ENCODE measurements at regions not wholly inside any gene's neighbourhood (a gene's known extent, or its start where the extent isn't known, plus 50 kb on each side); places are given as distances from the start of the nearest gene placed in this dataset.
"Not testable (repeated sequence)": the region's sequence is repeated elsewhere in the genome, so short reads cannot be mapped to it uniquely, and the experiment has no call there.

GRCh38 chr1:120647182-120647581, 76.6 kb upstream of the NBPF26 start:
- not testable (repeated sequence) for TF ChIP-seq ZFP30 (CRISPR knock-in tag; IDR thresholded peaks at IDR 0.05); ZNF8 (CRISPR knock-in tag; IDR thresholded peaks at IDR 0.05); ARNTL (CRISPR knock-in tag; IDR thresholded peaks at IDR 0.05; ENCODE audit: borderline replicate concordance, low read depth); SNAI2 (CRISPR knock-in tag; IDR thresholded peaks at IDR 0.05); ZNF70 (CRISPR knock-in tag; IDR thresholded peaks at IDR 0.05); OSR1 (CRISPR knock-in tag; IDR thresholded peaks at IDR 0.05); TOX (CRISPR knock-in tag; IDR thresholded peaks at IDR 0.05; ENCODE audit: borderline replicate concordance); ZFP3 (CRISPR knock-in tag; IDR thresholded peaks at IDR 0.05); ISL1 (CRISPR knock-in tag; IDR thresholded peaks at IDR 0.05)
- TF ChIP-seq, protein P1, sequence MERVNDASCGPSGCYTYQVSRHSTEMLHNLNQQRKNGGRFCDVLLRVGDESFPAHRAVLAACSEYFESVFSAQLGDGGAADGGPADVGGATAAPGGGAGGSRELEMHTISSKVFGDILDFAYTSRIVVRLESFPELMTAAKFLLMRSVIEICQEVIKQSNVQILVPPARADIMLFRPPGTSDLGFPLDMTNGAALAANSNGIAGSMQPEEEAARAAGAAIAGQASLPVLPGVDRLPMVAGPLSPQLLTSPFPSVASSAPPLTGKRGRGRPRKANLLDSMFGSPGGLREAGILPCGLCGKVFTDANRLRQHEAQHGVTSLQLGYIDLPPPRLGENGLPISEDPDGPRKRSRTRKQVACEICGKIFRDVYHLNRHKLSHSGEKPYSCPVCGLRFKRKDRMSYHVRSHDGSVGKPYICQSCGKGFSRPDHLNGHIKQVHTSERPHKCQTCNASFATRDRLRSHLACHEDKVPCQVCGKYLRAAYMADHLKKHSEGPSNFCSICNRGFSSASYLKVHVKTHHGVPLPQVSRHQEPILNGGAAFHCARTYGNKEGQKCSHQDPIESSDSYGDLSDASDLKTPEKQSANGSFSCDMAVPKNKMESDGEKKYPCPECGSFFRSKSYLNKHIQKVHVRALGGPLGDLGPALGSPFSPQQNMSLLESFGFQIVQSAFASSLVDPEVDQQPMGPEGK (CRISPR knock-in tag; IDR thresholded peaks at IDR 0.05; ENCODE audit: borderline replicate concordance): not testable (repeated sequence)
- TF ChIP-seq, protein P2, sequence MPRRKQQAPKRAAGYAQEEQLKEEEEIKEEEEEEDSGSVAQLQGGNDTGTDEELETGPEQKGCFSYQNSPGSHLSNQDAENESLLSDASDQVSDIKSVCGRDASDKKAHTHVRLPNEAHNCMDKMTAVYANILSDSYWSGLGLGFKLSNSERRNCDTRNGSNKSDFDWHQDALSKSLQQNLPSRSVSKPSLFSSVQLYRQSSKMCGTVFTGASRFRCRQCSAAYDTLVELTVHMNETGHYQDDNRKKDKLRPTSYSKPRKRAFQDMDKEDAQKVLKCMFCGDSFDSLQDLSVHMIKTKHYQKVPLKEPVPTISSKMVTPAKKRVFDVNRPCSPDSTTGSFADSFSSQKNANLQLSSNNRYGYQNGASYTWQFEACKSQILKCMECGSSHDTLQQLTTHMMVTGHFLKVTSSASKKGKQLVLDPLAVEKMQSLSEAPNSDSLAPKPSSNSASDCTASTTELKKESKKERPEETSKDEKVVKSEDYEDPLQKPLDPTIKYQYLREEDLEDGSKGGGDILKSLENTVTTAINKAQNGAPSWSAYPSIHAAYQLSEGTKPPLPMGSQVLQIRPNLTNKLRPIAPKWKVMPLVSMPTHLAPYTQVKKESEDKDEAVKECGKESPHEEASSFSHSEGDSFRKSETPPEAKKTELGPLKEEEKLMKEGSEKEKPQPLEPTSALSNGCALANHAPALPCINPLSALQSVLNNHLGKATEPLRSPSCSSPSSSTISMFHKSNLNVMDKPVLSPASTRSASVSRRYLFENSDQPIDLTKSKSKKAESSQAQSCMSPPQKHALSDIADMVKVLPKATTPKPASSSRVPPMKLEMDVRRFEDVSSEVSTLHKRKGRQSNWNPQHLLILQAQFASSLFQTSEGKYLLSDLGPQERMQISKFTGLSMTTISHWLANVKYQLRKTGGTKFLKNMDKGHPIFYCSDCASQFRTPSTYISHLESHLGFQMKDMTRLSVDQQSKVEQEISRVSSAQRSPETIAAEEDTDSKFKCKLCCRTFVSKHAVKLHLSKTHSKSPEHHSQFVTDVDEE (CRISPR knock-in tag; IDR thresholded peaks at IDR 0.05): not testable (repeated sequence)
